H1 (cell line): ENCODE measurements at regions not wholly inside any gene's neighbourhood (a gene's known extent, or its start where the extent isn't known, plus 50 kb on each side); places are given as distances from the start of the nearest gene placed in this dataset.

Source experiments
- CEBPB ChIP-seq: IDR thresholded peaks from 2 replicates; pipeline ENCODE4 v1.6.1; 2012; ENCODE audit warnings: low read depth, low read length
- CTCF ChIP-seq, 3 experiments: IDR thresholded peaks; 1 replicate in 2 of 3; 2 replicates in 1 of 3; pipeline versions ENCODE4 v1.5.1 to v1.6.1; 2011; ENCODE audit warnings: low read length in 3 of 3, mild to moderate bottlenecking in 3 of 3, inconsistent platforms in 2 of 3, low read depth in 1 of 3, moderate library complexity in 1 of 3; ENCODE audit not compliant: insufficient read depth in 1 of 3; ENCODE audit errors: control extremely low read depth in 1 of 3
- EP300 ChIP-seq, 2 experiments: IDR thresholded peaks; 1 replicate in 1 of 2; 2 replicates in 1 of 2; pipeline ENCODE4 v1.6.1; 2011 to 2012; ENCODE audit warnings: low read depth in 2 of 2, low read length in 2 of 2, mild to moderate bottlenecking in 2 of 2, borderline replicate concordance in 1 of 2, inconsistent platforms in 1 of 2, moderate library complexity in 1 of 2
- EZH2 ChIP-seq: fragments of 200-600 bp; sonication (generic); IDR thresholded peaks from 2 replicates; pipeline ENCODE4 v1.7.1; 2012; ENCODE audit warnings: low read depth, mild to moderate bottlenecking, moderate library complexity, low read length, inconsistent platforms; ENCODE audit not compliant: severe bottlenecking
- JUN ChIP-seq: IDR thresholded peaks from 2 replicates; pipeline ENCODE4 v1.6.1; 2011; ENCODE audit warnings: low read depth, mild to moderate bottlenecking, improper control_type of control experiment, low read length
- JUND ChIP-seq: IDR thresholded peaks from 2 replicates; pipeline ENCODE4 v1.6.1; 2011; ENCODE audit warnings: mild to moderate bottlenecking, improper control_type of control experiment, low read length
- MAFK ChIP-seq: IDR thresholded peaks from 2 replicates; pipeline ENCODE4 v1.6.1; 2012; ENCODE audit warnings: low read depth, mild to moderate bottlenecking, improper control_type of control experiment, low read length
- NANOG ChIP-seq: IDR thresholded peaks from 2 replicates; pipeline ENCODE4 v1.6.1; 2011; ENCODE audit warnings: low read length, low read depth, mild to moderate bottlenecking, inconsistent platforms; ENCODE audit not compliant: insufficient read depth, poor library complexity, severe bottlenecking
- POLR2A ChIP-seq, 2 experiments: IDR thresholded peaks; 1 replicate in 1 of 2; 2 replicates in 1 of 2; pipeline ENCODE4 v1.6.1; 2011; ENCODE audit warnings: low read depth in 2 of 2, low read length in 2 of 2, mild to moderate bottlenecking in 2 of 2; ENCODE audit errors: control extremely low read depth in 1 of 2
- POLR2AphosphoS5 ChIP-seq: IDR thresholded peaks from 2 replicates; pipeline ENCODE4 v1.6.1; 2011; ENCODE audit warnings: low read depth, low read length
- RAD21 ChIP-seq, 2 experiments: IDR thresholded peaks in 1 of 2; conservative IDR thresholded peaks in 1 of 2; 2 replicates each; pipeline ENCODE4 v1.6.1; 2011; ENCODE audit warnings: low read depth in 2 of 2, low read length in 2 of 2, improper control_type of control experiment in 1 of 2, inconsistent platforms in 1 of 2, mild to moderate bottlenecking in 1 of 2, moderate library complexity in 1 of 2
- SP1 ChIP-seq: IDR thresholded peaks from 2 replicates; pipeline ENCODE4 v1.6.1; 2011; ENCODE audit warnings: low read depth, low read length
- SP4 ChIP-seq: IDR thresholded peaks from 2 replicates; pipeline ENCODE4 v1.6.1; 2012; ENCODE audit warnings: low read length, inconsistent platforms

GRCh38 chr13:40016953-40017660 is 361.6 kb downstream of the COG6 start:
- TF ChIP-seq CTCF (IDR thresholded peaks at IDR 0.05; ENCODE audit: control extremely low read depth in 1 of 3, insufficient read depth in 1 of 3, low read depth in 1 of 3, low read length in 3 of 3) (no peak), POLR2A (IDR thresholded peaks at IDR 0.05; ENCODE audit: control extremely low read depth in 1 of 2, low read depth in 2 of 2, low read length in 2 of 2) (no peak), SP1 (no peak), NANOG (no peak), JUN (no peak), EZH2 (no peak), MAFK (no peak), SP4 (no peak), CEBPB (no peak), EP300 (IDR thresholded peaks at IDR 0.05; ENCODE audit: borderline replicate concordance in 1 of 2, low read depth in 2 of 2, low read length in 2 of 2) (no peak), RAD21 (IDR thresholded peaks at IDR 0.05 in 1 of 2, conservative IDR thresholded peaks at IDR 0.05 in 1 of 2; ENCODE audit: low read depth in 2 of 2, low read length in 2 of 2) (no peak), POLR2AphosphoS5 (no peak), JUND (no peak)
